ENCODE measurements at regions not wholly inside any gene's neighbourhood (a gene's known extent, or its start where the extent isn't known, plus 50 kb on each side); places are given as distances from the start of the nearest gene placed in this dataset.

GRCh38 chr5:18097817-18098216, 463.6 kb downstream of the TAF11L14 start:
- TF ChIP-seq REST (IDR thresholded peaks at IDR 0.05; ENCODE audit: insufficient replicate concordance, low read depth), result no peak
- TF ChIP-seq SPI1 (IDR thresholded peaks at IDR 0.05; ENCODE audit: borderline replicate concordance, low read depth), result no peak
- no peak for TF ChIP-seq GABPA (IDR thresholded peaks at IDR 0.05; ENCODE audit: low read depth)
- no peak for TF ChIP-seq CTCF (IDR thresholded peaks at IDR 0.05; ENCODE audit: insufficient read depth, low read length)
- no peak for TF ChIP-seq POLR2AphosphoS5 (IDR thresholded peaks at IDR 0.05; ENCODE audit: low read depth)
- DNase-seq (ENCODE audit: low read depth in 1 of 2, low spot score in 1 of 2), result no peak
- Histone ChIP-seq H3K27ac (replicated peaks) (no peak overlapping the region), H3K4me3 (replicated peaks; ENCODE audit: insufficient read depth, low read length) (no peak overlapping the region), H3K27me3 (ENCODE audit: insufficient read depth, poor library complexity, severe bottlenecking) (no peaks in the 10 kb centered on the region)

- TF ChIP-seq REST (IDR thresholded peaks at IDR 0.05; ENCODE audit: insufficient replicate concordance, low read depth) (no peak), SPI1 (IDR thresholded peaks at IDR 0.05; ENCODE audit: borderline replicate concordance, low read depth) (no peak), GABPA (IDR thresholded peaks at IDR 0.05; ENCODE audit: low read depth) (no peak), POLR2AphosphoS5 (IDR thresholded peaks at IDR 0.05; ENCODE audit: low read depth) (no peak), CTCF (IDR thresholded peaks at IDR 0.05; ENCODE audit: insufficient read depth, low read length) (no peak)
- no peaks in the 10 kb centered on the region for H3K27me3 ChIP-seq (ENCODE audit: insufficient read depth, poor library complexity, severe bottlenecking)
- no peak for DNase-seq (ENCODE audit: low read depth in 1 of 2, low spot score in 1 of 2)
- H3K27ac ChIP-seq (replicated peaks), result no peak overlapping the region
- H3K4me3 ChIP-seq (replicated peaks; ENCODE audit: insufficient read depth, low read length), result no peak overlapping the region
Measured at GRCh38 chr5:18098691-18099090, 464.4 kb downstream of the TAF11L14 start.

GRCh38 chr5:18099261-18099660, 465.0 kb downstream of the TAF11L14 start:
- TF ChIP-seq GABPA (IDR thresholded peaks at IDR 0.05; ENCODE audit: low read depth) (no peak), CTCF (IDR thresholded peaks at IDR 0.05; ENCODE audit: insufficient read depth, low read length) (no peak), POLR2AphosphoS5 (IDR thresholded peaks at IDR 0.05; ENCODE audit: low read depth) (no peak), REST (IDR thresholded peaks at IDR 0.05; ENCODE audit: insufficient replicate concordance, low read depth) (no peak), SPI1 (IDR thresholded peaks at IDR 0.05; ENCODE audit: borderline replicate concordance, low read depth) (no peak)
- no peak overlapping the region for H3K27ac ChIP-seq (replicated peaks)
- no peak overlapping the region for H3K4me3 ChIP-seq (replicated peaks; ENCODE audit: insufficient read depth, low read length)
- DNase-seq (ENCODE audit: low read depth in 1 of 2, low spot score in 1 of 2), result no peak
- no peaks in the 10 kb centered on the region for H3K27me3 ChIP-seq (ENCODE audit: insufficient read depth, poor library complexity, severe bottlenecking)

All from HL-60 (cell line).